DOHH2 (cell line): ENCODE measurements at regions not wholly inside any gene's neighbourhood (a gene's known extent, or its start where the extent isn't known, plus 50 kb on each side); places are given as distances from the start of the nearest gene placed in this dataset.

Experiments used
- CTCF ChIP-seq: fragments of 200-600 bp; sonication (generic); IDR thresholded peaks from one replicate; pipeline ENCODE4 v1.5.1; 2014; ENCODE audit warnings: antibody characterized with exemption, mild to moderate bottlenecking, low read depth, low read length; ENCODE audit not compliant: poor library complexity, severe bottlenecking
- EZH2phosphoT487 ChIP-seq: fragments of 200-600 bp; sonication (generic); IDR thresholded peaks from 2 replicates; pipeline ENCODE4 v1.6.1; 2017; ENCODE audit warnings: borderline replicate concordance, mild to moderate bottlenecking, antibody characterized with exemption, low read length, moderate library complexity, mixed read lengths

DNA sequence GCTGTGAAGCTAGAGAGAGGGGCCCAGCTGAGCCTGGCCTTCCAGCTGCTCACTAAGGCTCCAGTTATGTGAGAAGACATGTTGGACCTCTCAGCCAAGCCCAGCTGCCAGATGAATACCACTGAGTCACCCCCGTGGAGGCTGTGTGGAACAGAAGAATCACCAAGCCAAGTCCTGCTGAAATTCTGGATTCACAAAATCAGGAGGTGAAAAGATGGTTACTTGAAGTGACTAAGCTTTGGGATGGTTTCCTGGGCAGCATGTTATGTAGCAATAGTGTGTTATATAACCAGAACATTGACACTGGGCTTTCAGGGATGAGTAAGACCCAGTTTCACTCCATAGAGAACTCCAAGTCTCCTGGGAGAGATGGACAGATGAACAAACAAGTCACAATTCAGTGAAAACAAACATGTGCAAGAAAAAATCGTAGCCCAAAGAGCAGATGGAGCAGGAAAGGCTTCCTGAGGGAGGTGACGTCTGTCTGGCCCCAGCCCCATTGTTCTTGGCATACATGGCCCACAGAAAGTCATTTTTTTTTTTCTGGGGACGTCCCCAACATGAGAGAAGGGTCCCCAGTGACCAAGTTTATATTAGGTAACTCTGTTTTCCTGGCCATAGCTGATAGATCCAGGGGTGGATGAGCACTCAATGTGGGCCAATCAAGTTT is 64.1 kb upstream of the PDZD8 start:
- TF ChIP-seq CTCF (no peak), EZH2phosphoT487 (no peak)
